HFFc6 (cell line): ENCODE measurements at regions not wholly inside any gene's neighbourhood (a gene's known extent, or its start where the extent isn't known, plus 50 kb on each side); places are given as distances from the start of the nearest gene placed in this dataset.
A peak's percentile ranks its signal among the peaks of the same experiment; 100 is the strongest.

Source experiments
- DNase-seq: peaks from one replicate; pipeline ENCODE4 v3.0.0-alpha.2; 2018
- H3K27ac Mint-ChIP-seq: 2 replicates; pipeline ENCODE4 v1.8.0; 2020; ENCODE audit warnings: mild to moderate bottlenecking, mixed read lengths
- H3K27me3 Mint-ChIP-seq: 2 replicates; pipeline ENCODE4 v1.8.0; 2021; ENCODE audit warnings: mild to moderate bottlenecking, moderate library complexity, mixed read lengths; ENCODE audit not compliant: insufficient read depth
- H3K36me3 Mint-ChIP-seq: 2 replicates; pipeline ENCODE4 v1.8.0; 2021; ENCODE audit warnings: low read depth, mixed read lengths
- H3K4me1 Mint-ChIP-seq: 2 replicates; pipeline ENCODE4 v1.8.0; 2020; ENCODE audit warnings: low read depth, mixed read lengths
- H3K4me3 Mint-ChIP-seq: 2 replicates; pipeline ENCODE4 v1.8.0; 2020; ENCODE audit warnings: mild to moderate bottlenecking, moderate library complexity, mixed read lengths
- H3K9me3 Mint-ChIP-seq: 2 replicates; pipeline ENCODE4 v1.8.0; 2020; ENCODE audit warnings: mild to moderate bottlenecking, mixed read lengths
- TF ChIP-seq, protein P1 (sequence below): fragments of 200-600 bp; sonication (generic); IDR thresholded peaks from 2 replicates; pipeline ENCODE4 v1.5.0; 2021; ENCODE audit warnings: antibody characterized with exemption, mild to moderate bottlenecking

- TF ChIP-seq, protein P1, sequence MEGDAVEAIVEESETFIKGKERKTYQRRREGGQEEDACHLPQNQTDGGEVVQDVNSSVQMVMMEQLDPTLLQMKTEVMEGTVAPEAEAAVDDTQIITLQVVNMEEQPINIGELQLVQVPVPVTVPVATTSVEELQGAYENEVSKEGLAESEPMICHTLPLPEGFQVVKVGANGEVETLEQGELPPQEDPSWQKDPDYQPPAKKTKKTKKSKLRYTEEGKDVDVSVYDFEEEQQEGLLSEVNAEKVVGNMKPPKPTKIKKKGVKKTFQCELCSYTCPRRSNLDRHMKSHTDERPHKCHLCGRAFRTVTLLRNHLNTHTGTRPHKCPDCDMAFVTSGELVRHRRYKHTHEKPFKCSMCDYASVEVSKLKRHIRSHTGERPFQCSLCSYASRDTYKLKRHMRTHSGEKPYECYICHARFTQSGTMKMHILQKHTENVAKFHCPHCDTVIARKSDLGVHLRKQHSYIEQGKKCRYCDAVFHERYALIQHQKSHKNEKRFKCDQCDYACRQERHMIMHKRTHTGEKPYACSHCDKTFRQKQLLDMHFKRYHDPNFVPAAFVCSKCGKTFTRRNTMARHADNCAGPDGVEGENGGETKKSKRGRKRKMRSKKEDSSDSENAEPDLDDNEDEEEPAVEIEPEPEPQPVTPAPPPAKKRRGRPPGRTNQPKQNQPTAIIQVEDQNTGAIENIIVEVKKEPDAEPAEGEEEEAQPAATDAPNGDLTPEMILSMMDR = no peak
- Mint-ChIP-seq H3K27ac (no peak overlapping the region), H3K9me3 (no peaks in the 10 kb centered on the region), H3K36me3 (no peaks in the 10 kb centered on the region), H3K4me1 (no peaks in the 10 kb centered on the region), H3K4me3 (no peak overlapping the region), H3K27me3 (peaks cover 12% of the 10 kb centered on the region)
- no peak for DNase-seq
Observed at GRCh38 chr10:78658645-78659597, 409.8 kb upstream of the ZMIZ1 start.

GRCh38 chr10:78659598-78659967 lies 409.2 kb upstream of the ZMIZ1 start:
- Mint-ChIP-seq H3K27me3 (peaks cover 5% of the 10 kb centered on the region), H3K9me3 (no peaks in the 10 kb centered on the region), H3K4me3 (no peak overlapping the region), H3K36me3 (no peaks in the 10 kb centered on the region), H3K27ac (no peak overlapping the region), H3K4me1 (no peaks in the 10 kb centered on the region)
- DNase-seq = no peak
- TF ChIP-seq, protein P1 = no peak

GRCh38 chr10:78660446-78661106 lies 408.2 kb upstream of the ZMIZ1 start:
- no peaks in the 10 kb centered on the region for H3K36me3 Mint-ChIP-seq
- DNase-seq = no peak
- H3K4me1 Mint-ChIP-seq = no peaks in the 10 kb centered on the region
- peaks cover 6% of the 10 kb centered on the region for H3K27me3 Mint-ChIP-seq
- no peaks in the 10 kb centered on the region for H3K9me3 Mint-ChIP-seq
- no peak overlapping the region for H3K27ac Mint-ChIP-seq
- TF ChIP-seq, protein P1 = no peak
- no peak overlapping the region for H3K4me3 Mint-ChIP-seq

- DNase-seq = no peak
- Mint-ChIP-seq H3K4me3 (no peak overlapping the region), H3K9me3 (no peaks in the 10 kb centered on the region), H3K4me1 (no peaks in the 10 kb centered on the region), H3K36me3 (peaks cover 6% of the 10 kb centered on the region; the same call in 1 of the 2 replicates), H3K27ac (no peak overlapping the region; the same call in 1 of the 2 replicates), H3K27me3 (peaks cover 23% of the 10 kb centered on the region)
- TF ChIP-seq, protein P1 = no peak
Observed at GRCh38 chr10:78663721-78664120, 405.0 kb upstream of the ZMIZ1 start.

- Mint-ChIP-seq H3K27ac (no peak overlapping the region), H3K36me3 (peaks cover 6% of the 10 kb centered on the region; the same call in 1 of the 2 replicates), H3K27me3 (peaks cover 29% of the 10 kb centered on the region), H3K4me3 (no peak overlapping the region), H3K9me3 (no peaks in the 10 kb centered on the region), H3K4me1 (no peaks in the 10 kb centered on the region)
- TF ChIP-seq, protein P1 = peak; percentile 91
- peak; percentile 47 for DNase-seq
Observed at GRCh38 chr10:78664929-78665553, 403.7 kb upstream of the ZMIZ1 start.
